HEK293 (cell line): ENCODE measurements at regions not wholly inside any gene's neighbourhood (a gene's known extent, or its start where the extent isn't known, plus 50 kb on each side); places are given as distances from the start of the nearest gene placed in this dataset.

Experiments used
- CTCF ChIA-PET: fragments of 350-600 bp; formaldehyde crosslinking; extraction: SDS; loops from one replicate; lab custom pipeline; 2021; ENCODE audit warnings: antibody characterized with exemption; lab: Yijun Ruan, JAX
- POLR2A ChIA-PET: fragments of 300-600 bp; formaldehyde crosslinking; extraction: SDS; loops from one replicate; lab custom pipeline; 2020; ENCODE audit warnings: antibody characterized with exemption, inconsistent platforms; lab: Yijun Ruan, JAX
- H3K27ac ChIP-seq: fragments of 200-500 bp; sonication (Bioruptor generic); 2 replicates; pipeline ENCODE4 v1.5.1; 2014; ENCODE audit warnings: low read depth, low read length, control low read depth, inconsistent platforms; ENCODE audit errors: extremely low read depth
- H3K36me3 ChIP-seq, 2 experiments: fragments of 200-500 bp in 1 of 2; sonication (Bioruptor generic) in 1 of 2; 1 replicate in 1 of 2; 2 replicates in 1 of 2; pipeline ENCODE4 v1.5.1; 2014 to 2017; ENCODE audit warnings: inconsistent platforms in 2 of 2, low read length in 2 of 2; ENCODE audit not compliant: control insufficient read depth in 2 of 2, insufficient read depth in 1 of 2
- H3K4me1 ChIP-seq: fragments of 200-500 bp; sonication (Bioruptor generic); 2 replicates; pipeline ENCODE4 v1.5.1; 2014; ENCODE audit warnings: mild to moderate bottlenecking, low read length, inconsistent platforms; ENCODE audit not compliant: control insufficient read depth, insufficient read depth
- H3K4me3 ChIP-seq: 2 replicates; pipeline ENCODE4 v1.5.1; 2011; ENCODE audit warnings: low read depth, mild to moderate bottlenecking, control low read depth, low read length, moderate library complexity
- H3K9me3 ChIP-seq: fragments of 200-500 bp; sonication (Bioruptor generic); 2 replicates; pipeline ENCODE4 v1.5.1; 2014; ENCODE audit warnings: low read depth, low read length, inconsistent platforms; ENCODE audit not compliant: control insufficient read depth, insufficient read depth
- FEZF1 ChIP-seq: fragments of 450-650 bp; formaldehyde crosslinking; IDR thresholded peaks from 2 replicates; pipeline ENCODE4 v1.5.1; 2016; ENCODE audit warnings: missing biosample characterization, missing genetic modification characterization
- HOXA7 ChIP-seq: sonication (generic); formaldehyde crosslinking; IDR thresholded peaks from 2 replicates; pipeline ENCODE4 v1.8.1; 2022; ENCODE audit warnings: missing genetic modification reagents, borderline replicate concordance
- KLF7 ChIP-seq: fragments of 450-650 bp; formaldehyde crosslinking; IDR thresholded peaks from 2 replicates; pipeline ENCODE4 v1.5.1; 2016; ENCODE audit warnings: missing biosample characterization, missing genetic modification characterization, borderline replicate concordance
- KLF8 ChIP-seq: fragments of 450-650 bp; formaldehyde crosslinking; IDR thresholded peaks from 2 replicates; pipeline ENCODE4 v1.5.1; 2016; ENCODE audit warnings: missing biosample characterization, missing genetic modification characterization
- KLF9 ChIP-seq: fragments of 450-650 bp; formaldehyde crosslinking; IDR thresholded peaks from 2 replicates; pipeline ENCODE4 v1.5.1; 2016; ENCODE audit warnings: missing biosample characterization, missing genetic modification characterization, low read depth
- OSR2 ChIP-seq: fragments of 450-650 bp; formaldehyde crosslinking; IDR thresholded peaks from 2 replicates; pipeline ENCODE4 v1.5.1; 2016; ENCODE audit warnings: missing biosample characterization, missing genetic modification characterization
- REST ChIP-seq: fragments of 450-650 bp; formaldehyde crosslinking; IDR thresholded peaks from 2 replicates; pipeline ENCODE4 v1.5.1; 2016; ENCODE audit warnings: missing biosample characterization, missing genetic modification characterization
- SP2 ChIP-seq: fragments of 450-650 bp; formaldehyde crosslinking; IDR thresholded peaks from 2 replicates; pipeline ENCODE4 v1.5.1; 2016; ENCODE audit warnings: missing biosample characterization, missing genetic modification characterization
- ZBTB44 ChIP-seq: fragments of 450-650 bp; IDR thresholded peaks from 2 replicates; pipeline ENCODE4 v1.5.1; 2018; ENCODE audit warnings: missing biosample characterization, mild to moderate bottlenecking, missing genetic modification characterization
- ZBTB8A ChIP-seq: fragments of 450-650 bp; formaldehyde crosslinking; IDR thresholded peaks from 2 replicates; pipeline ENCODE4 v1.5.1; 2016; ENCODE audit warnings: missing biosample characterization, missing genetic modification characterization
- ZNF112 ChIP-seq: fragments of 450-650 bp; formaldehyde crosslinking; IDR thresholded peaks from 2 replicates; pipeline ENCODE4 v1.5.0; 2017; ENCODE audit warnings: missing biosample characterization, missing genetic modification characterization
- ZNF169 ChIP-seq: fragments of 450-650 bp; formaldehyde crosslinking; IDR thresholded peaks from 2 replicates; pipeline ENCODE4 v1.5.1; 2016; ENCODE audit warnings: missing biosample characterization, missing genetic modification characterization
- ZNF2 ChIP-seq: fragments of 450-650 bp; formaldehyde crosslinking; IDR thresholded peaks from 2 replicates; pipeline ENCODE4 v1.5.1; 2016; ENCODE audit warnings: missing biosample characterization, missing genetic modification characterization
- ZNF223 ChIP-seq: fragments of 450-650 bp; formaldehyde crosslinking; IDR thresholded peaks from 2 replicates; pipeline ENCODE4 v1.5.1; 2016; ENCODE audit warnings: missing biosample characterization, missing genetic modification characterization
- ZNF248 ChIP-seq: fragments of 450-650 bp; formaldehyde crosslinking; IDR thresholded peaks from 2 replicates; pipeline ENCODE4 v1.5.1; 2017; ENCODE audit warnings: missing biosample characterization, missing genetic modification characterization
- ZNF266 ChIP-seq: fragments of 450-650 bp; formaldehyde crosslinking; IDR thresholded peaks from 2 replicates; pipeline ENCODE4 v1.5.1; 2016; ENCODE audit warnings: missing biosample characterization, missing genetic modification characterization, low read depth
- ZNF280D ChIP-seq: fragments of 450-650 bp; formaldehyde crosslinking; IDR thresholded peaks from 2 replicates; pipeline ENCODE4 v1.5.1; 2016; ENCODE audit warnings: missing biosample characterization, missing genetic modification characterization
- ZNF350 ChIP-seq: fragments of 450-650 bp; formaldehyde crosslinking; IDR thresholded peaks from 2 replicates; pipeline ENCODE4 v1.5.0; 2017; ENCODE audit warnings: missing biosample characterization, mild to moderate bottlenecking, missing genetic modification characterization
- ZNF426 ChIP-seq: fragments of 450-650 bp; formaldehyde crosslinking; IDR thresholded peaks from 2 replicates; pipeline ENCODE4 v1.5.1; 2017; ENCODE audit warnings: missing biosample characterization, missing genetic modification characterization, mild to moderate bottlenecking, inconsistent platforms, moderate library complexity
- ZNF433 ChIP-seq: fragments of 450-650 bp; formaldehyde crosslinking; IDR thresholded peaks from 2 replicates; pipeline ENCODE4 v1.5.1; 2016; ENCODE audit warnings: missing biosample characterization, missing genetic modification characterization, low read depth
- ZNF488 ChIP-seq: fragments of 450-650 bp; formaldehyde crosslinking; IDR thresholded peaks from 2 replicates; pipeline ENCODE4 v1.5.1; 2016; ENCODE audit warnings: missing biosample characterization, missing genetic modification characterization
- ZNF549 ChIP-seq: fragments of 450-650 bp; IDR thresholded peaks from 2 replicates; pipeline ENCODE4 v1.5.1; 2018; ENCODE audit warnings: missing biosample characterization, missing genetic modification characterization, mild to moderate bottlenecking, inconsistent platforms, moderate library complexity
- ZNF670 ChIP-seq: fragments of 450-650 bp; formaldehyde crosslinking; IDR thresholded peaks from 2 replicates; pipeline ENCODE4 v1.5.1; 2016; ENCODE audit warnings: missing biosample characterization, missing genetic modification characterization, low read depth
- ZNF701 ChIP-seq: fragments of 450-650 bp; formaldehyde crosslinking; IDR thresholded peaks from 2 replicates; pipeline ENCODE4 v1.5.1; 2016; ENCODE audit warnings: missing biosample characterization, missing genetic modification characterization
- ZNF707 ChIP-seq: fragments of 450-650 bp; formaldehyde crosslinking; IDR thresholded peaks from 2 replicates; pipeline ENCODE4 v1.5.1; 2016; ENCODE audit warnings: missing biosample characterization, missing genetic modification characterization
- ZNF837 ChIP-seq: fragments of 450-650 bp; formaldehyde crosslinking; IDR thresholded peaks from 2 replicates; pipeline ENCODE4 v1.5.1; 2016; ENCODE audit warnings: missing biosample characterization, missing genetic modification characterization
- ZNF843 ChIP-seq: fragments of 450-650 bp; formaldehyde crosslinking; IDR thresholded peaks from 2 replicates; pipeline ENCODE4 v1.5.1; 2016; ENCODE audit warnings: missing biosample characterization, missing genetic modification characterization
- ZSCAN23 ChIP-seq: fragments of 450-650 bp; formaldehyde crosslinking; IDR thresholded peaks from 2 replicates; pipeline ENCODE4 v1.5.1; 2016; ENCODE audit warnings: missing biosample characterization, missing genetic modification characterization

- TF ChIP-seq ZNF280D (no peak), FEZF1 (tag by site-specific recombination) (no peak), ZNF223 (tag by site-specific recombination) (no peak), ZNF112 (no peak), ZNF426 (tag by site-specific recombination) (no peak), ZNF549 (tag by site-specific recombination) (no peak), ZBTB8A (tag by site-specific recombination) (no peak), ZNF350 (no peak)
- TF ChIP-seq, all 188 proteins: peak for 0
These were observed 877.5 kb upstream of the TENM3 start (continued) for GRCh38 chr4:181365671-181366070.

GRCh38 chr4:181372014-181372413 is 871.2 kb upstream of the TENM3 start:
- TF ChIP-seq ZNF701 (tag by site-specific recombination) (no peak), SP2 (tag by site-specific recombination) (no peak), ZNF248 (tag by site-specific recombination) (no peak), HOXA7 (CRISPR knock-in tag) (no peak), KLF7 (tag by site-specific recombination) (no peak), ZNF837 (no peak), ZNF433 (tag by site-specific recombination) (no peak), ZNF169 (tag by site-specific recombination) (no peak), ZNF488 (tag by site-specific recombination) (no peak), KLF9 (tag by site-specific recombination) (no peak)
- no peak overlapping the region for H3K27ac ChIP-seq
- ChIA-PET CTCF (interaction anchor here (0.7 kb wide), 1 partner anchor 346 kb away, joined by 3 read pairs; no protein-coding TSS in a partner anchor), POLR2A (no interaction called here)
- no peaks in the 10 kb centered on the region for H3K9me3 ChIP-seq
- no peak overlapping the region for H3K4me3 ChIP-seq
- H3K4me1 ChIP-seq: peaks cover 3% of the 10 kb centered on the region; the same call in 1 of the 2 replicates
- H3K36me3 ChIP-seq: no peaks in the 10 kb centered on the region

GRCh38 chr4:181376058-181376457 is 867.1 kb upstream of the TENM3 start:
- no peaks in the 10 kb centered on the region for H3K36me3 ChIP-seq
- ChIA-PET CTCF (no interaction called here), POLR2A (no interaction called here)
- H3K27ac ChIP-seq: no peak overlapping the region
- peaks cover 3% of the 10 kb centered on the region; the same call in 1 of the 2 replicates for H3K4me1 ChIP-seq
- H3K9me3 ChIP-seq: no peaks in the 10 kb centered on the region
- H3K4me3 ChIP-seq: no peak overlapping the region
- TF ChIP-seq ZNF707 (tag by site-specific recombination) (no peak), ZBTB44 (no peak), KLF8 (no peak), ZNF266 (no peak), OSR2 (no peak), ZNF670 (no peak), REST (tag by site-specific recombination) (no peak), ZSCAN23 (tag by site-specific recombination) (no peak), ZNF2 (tag by site-specific recombination) (no peak), ZNF843 (no peak)
